HEK293 (cell line): ENCODE measurements at regions not wholly inside any gene's neighbourhood (a gene's known extent, or its start where the extent isn't known, plus 50 kb on each side); places are given as distances from the start of the nearest gene placed in this dataset.

Source experiments
- CTCF ChIA-PET: fragments of 350-600 bp; formaldehyde crosslinking; extraction: SDS; loops from one replicate; lab custom pipeline; 2021; ENCODE audit warnings: antibody characterized with exemption; lab: Yijun Ruan, JAX
- POLR2A ChIA-PET: fragments of 300-600 bp; formaldehyde crosslinking; extraction: SDS; loops from one replicate; lab custom pipeline; 2020; ENCODE audit warnings: antibody characterized with exemption, inconsistent platforms; lab: Yijun Ruan, JAX
- H3K27ac ChIP-seq: fragments of 200-500 bp; sonication (Bioruptor generic); 2 replicates; pipeline ENCODE4 v1.5.1; 2014; ENCODE audit warnings: low read depth, low read length, control low read depth, inconsistent platforms; ENCODE audit errors: extremely low read depth
- H3K36me3 ChIP-seq, 2 experiments: fragments of 200-500 bp in 1 of 2; sonication (Bioruptor generic) in 1 of 2; 1 replicate in 1 of 2; 2 replicates in 1 of 2; pipeline ENCODE4 v1.5.1; 2014 to 2017; ENCODE audit warnings: inconsistent platforms in 2 of 2, low read length in 2 of 2; ENCODE audit not compliant: control insufficient read depth in 2 of 2, insufficient read depth in 1 of 2
- H3K4me1 ChIP-seq: fragments of 200-500 bp; sonication (Bioruptor generic); 2 replicates; pipeline ENCODE4 v1.5.1; 2014; ENCODE audit warnings: mild to moderate bottlenecking, low read length, inconsistent platforms; ENCODE audit not compliant: control insufficient read depth, insufficient read depth
- H3K4me3 ChIP-seq: 2 replicates; pipeline ENCODE4 v1.5.1; 2011; ENCODE audit warnings: low read depth, mild to moderate bottlenecking, control low read depth, low read length, moderate library complexity
- H3K9me3 ChIP-seq: fragments of 200-500 bp; sonication (Bioruptor generic); 2 replicates; pipeline ENCODE4 v1.5.1; 2014; ENCODE audit warnings: low read depth, low read length, inconsistent platforms; ENCODE audit not compliant: control insufficient read depth, insufficient read depth
- AEBP2 ChIP-seq: fragments of 450-650 bp; formaldehyde crosslinking; IDR thresholded peaks from 2 replicates; pipeline ENCODE4 v1.5.1; 2016; ENCODE audit warnings: missing biosample characterization, missing genetic modification characterization, borderline replicate concordance
- GLIS2 ChIP-seq: fragments of 450-650 bp; formaldehyde crosslinking; IDR thresholded peaks from 2 replicates; pipeline ENCODE4 v1.5.1; 2016; ENCODE audit warnings: missing biosample characterization, missing genetic modification characterization
- YY1 ChIP-seq: fragments of 450-650 bp; formaldehyde crosslinking; IDR thresholded peaks from 2 replicates; pipeline ENCODE4 v1.5.1; 2018; ENCODE audit warnings: missing biosample characterization, missing genetic modification characterization
- ZBTB44 ChIP-seq: fragments of 450-650 bp; IDR thresholded peaks from 2 replicates; pipeline ENCODE4 v1.5.1; 2018; ENCODE audit warnings: missing biosample characterization, mild to moderate bottlenecking, missing genetic modification characterization
- ZBTB49 ChIP-seq: fragments of 450-650 bp; formaldehyde crosslinking; IDR thresholded peaks from 2 replicates; pipeline ENCODE4 v1.5.1; 2016; ENCODE audit warnings: missing biosample characterization, missing genetic modification characterization, low read depth
- ZFP69B ChIP-seq: fragments of 450-650 bp; formaldehyde crosslinking; IDR thresholded peaks from 2 replicates; pipeline ENCODE4 v1.5.1; 2016; ENCODE audit warnings: missing biosample characterization, missing genetic modification characterization
- ZIC2 ChIP-seq: fragments of 450-650 bp; formaldehyde crosslinking; IDR thresholded peaks from 2 replicates; pipeline ENCODE4 v1.5.1; 2016; ENCODE audit warnings: missing biosample characterization, missing genetic modification characterization
- ZNF10 ChIP-seq: fragments of 450-650 bp; formaldehyde crosslinking; IDR thresholded peaks from 2 replicates; pipeline ENCODE4 v1.5.1; 2017; ENCODE audit warnings: missing biosample characterization, missing genetic modification characterization
- ZNF214 ChIP-seq: fragments of 450-650 bp; formaldehyde crosslinking; IDR thresholded peaks from 2 replicates; pipeline ENCODE4 v1.5.1; 2017; ENCODE audit warnings: missing biosample characterization, mild to moderate bottlenecking, missing genetic modification characterization, borderline replicate concordance
- ZNF248 ChIP-seq: fragments of 450-650 bp; formaldehyde crosslinking; IDR thresholded peaks from 2 replicates; pipeline ENCODE4 v1.5.1; 2017; ENCODE audit warnings: missing biosample characterization, missing genetic modification characterization
- ZNF302 ChIP-seq: fragments of 450-650 bp; formaldehyde crosslinking; IDR thresholded peaks from 2 replicates; pipeline ENCODE4 v1.5.1; 2016; ENCODE audit warnings: missing biosample characterization, missing genetic modification characterization, low read depth
- ZNF341 ChIP-seq: fragments of 450-650 bp; formaldehyde crosslinking; IDR thresholded peaks from 2 replicates; pipeline ENCODE4; 2016; ENCODE audit warnings: low read depth, missing biosample characterization, missing genetic modification characterization
- ZNF513 ChIP-seq: fragments of 450-650 bp; IDR thresholded peaks from 2 replicates; pipeline ENCODE4 v1.5.1; 2018; ENCODE audit warnings: missing biosample characterization, missing genetic modification characterization
- ZNF521 ChIP-seq: fragments of 450-650 bp; formaldehyde crosslinking; IDR thresholded peaks from 2 replicates; pipeline ENCODE4 v1.5.1; 2017; ENCODE audit warnings: missing biosample characterization, mild to moderate bottlenecking, missing genetic modification characterization
- ZNF585B ChIP-seq: fragments of 450-650 bp; formaldehyde crosslinking; IDR thresholded peaks from 2 replicates; pipeline ENCODE4 v1.5.1; 2016; ENCODE audit warnings: missing biosample characterization, missing genetic modification characterization
- ZNF596 ChIP-seq: fragments of 450-650 bp; IDR thresholded peaks from 2 replicates; pipeline ENCODE4 v1.5.0; 2018; ENCODE audit warnings: missing biosample characterization, mild to moderate bottlenecking, missing genetic modification characterization, moderate library complexity
- ZNF621 ChIP-seq: fragments of 450-650 bp; formaldehyde crosslinking; IDR thresholded peaks from 2 replicates; pipeline ENCODE4 v1.5.1; 2017; ENCODE audit warnings: missing biosample characterization, missing genetic modification characterization
- ZNF701 ChIP-seq: fragments of 450-650 bp; formaldehyde crosslinking; IDR thresholded peaks from 2 replicates; pipeline ENCODE4 v1.5.1; 2016; ENCODE audit warnings: missing biosample characterization, missing genetic modification characterization
- ZNF776 ChIP-seq: fragments of 450-650 bp; formaldehyde crosslinking; IDR thresholded peaks from 2 replicates; pipeline ENCODE4 v1.5.0; 2017; ENCODE audit warnings: missing biosample characterization, missing genetic modification characterization, borderline replicate concordance
- ZNF791 ChIP-seq: fragments of 450-650 bp; formaldehyde crosslinking; IDR thresholded peaks from 2 replicates; pipeline ENCODE4 v1.5.1; 2016; ENCODE audit warnings: missing biosample characterization, missing genetic modification characterization
- TF ChIP-seq, protein P1 (sequence below): fragments of 450-650 bp; formaldehyde crosslinking; IDR thresholded peaks from 2 replicates; pipeline ENCODE4 v1.5.1; 2016; ENCODE audit warnings: missing biosample characterization, missing genetic modification characterization
- TF ChIP-seq, protein P2 (sequence below): fragments of 450-650 bp; formaldehyde crosslinking; IDR thresholded peaks from 2 replicates; pipeline ENCODE4 v1.5.1; 2017; ENCODE audit warnings: missing biosample characterization, missing genetic modification characterization

DNA sequence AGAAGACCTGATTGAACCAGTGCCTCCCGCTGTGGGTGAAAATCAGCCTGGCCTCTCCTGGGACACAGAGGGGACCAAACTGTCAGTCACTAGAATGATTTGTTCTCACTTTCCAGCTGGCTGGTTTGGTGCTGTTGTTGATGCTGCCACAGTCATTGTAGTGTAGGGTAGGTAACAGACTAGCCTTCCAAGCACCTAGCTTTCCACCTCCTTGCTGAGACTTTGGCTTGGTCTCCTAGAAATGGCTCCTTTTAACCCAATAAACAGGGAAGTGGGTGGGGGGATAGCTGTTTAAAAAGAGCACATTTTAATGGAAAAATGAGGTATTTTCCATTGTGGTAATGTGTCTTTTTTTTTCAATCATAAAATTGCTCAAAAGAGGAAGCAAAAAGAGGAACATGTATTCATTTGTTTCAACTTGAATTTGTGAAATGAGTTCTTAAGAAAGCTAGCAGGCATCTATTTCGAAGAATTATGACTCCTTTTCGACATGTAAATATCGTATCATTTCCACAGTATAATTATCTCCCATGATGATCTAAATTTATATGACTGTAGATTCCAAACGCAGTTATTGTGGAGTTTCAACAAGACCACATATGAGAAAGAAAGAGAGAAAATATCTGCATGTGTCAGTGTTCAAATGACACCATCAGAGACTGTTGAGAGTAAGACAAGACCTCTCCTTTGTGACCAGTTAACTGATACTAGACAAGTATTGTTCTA lies 190.1 kb downstream of the HLX start:
- TF ChIP-seq ZNF701 (tag by site-specific recombination) (no peak), ZBTB49 (tag by site-specific recombination) (no peak), AEBP2 (tag by site-specific recombination) (no peak), ZIC2 (no peak), ZBTB44 (tag by site-specific recombination) (no peak), GLIS2 (no peak), ZNF585B (tag by site-specific recombination) (no peak), ZNF596 (tag by site-specific recombination) (no peak), ZNF248 (tag by site-specific recombination) (no peak), ZNF621 (no peak), ZNF513 (tag by site-specific recombination) (no peak)
- TF ChIP-seq, protein P1, sequence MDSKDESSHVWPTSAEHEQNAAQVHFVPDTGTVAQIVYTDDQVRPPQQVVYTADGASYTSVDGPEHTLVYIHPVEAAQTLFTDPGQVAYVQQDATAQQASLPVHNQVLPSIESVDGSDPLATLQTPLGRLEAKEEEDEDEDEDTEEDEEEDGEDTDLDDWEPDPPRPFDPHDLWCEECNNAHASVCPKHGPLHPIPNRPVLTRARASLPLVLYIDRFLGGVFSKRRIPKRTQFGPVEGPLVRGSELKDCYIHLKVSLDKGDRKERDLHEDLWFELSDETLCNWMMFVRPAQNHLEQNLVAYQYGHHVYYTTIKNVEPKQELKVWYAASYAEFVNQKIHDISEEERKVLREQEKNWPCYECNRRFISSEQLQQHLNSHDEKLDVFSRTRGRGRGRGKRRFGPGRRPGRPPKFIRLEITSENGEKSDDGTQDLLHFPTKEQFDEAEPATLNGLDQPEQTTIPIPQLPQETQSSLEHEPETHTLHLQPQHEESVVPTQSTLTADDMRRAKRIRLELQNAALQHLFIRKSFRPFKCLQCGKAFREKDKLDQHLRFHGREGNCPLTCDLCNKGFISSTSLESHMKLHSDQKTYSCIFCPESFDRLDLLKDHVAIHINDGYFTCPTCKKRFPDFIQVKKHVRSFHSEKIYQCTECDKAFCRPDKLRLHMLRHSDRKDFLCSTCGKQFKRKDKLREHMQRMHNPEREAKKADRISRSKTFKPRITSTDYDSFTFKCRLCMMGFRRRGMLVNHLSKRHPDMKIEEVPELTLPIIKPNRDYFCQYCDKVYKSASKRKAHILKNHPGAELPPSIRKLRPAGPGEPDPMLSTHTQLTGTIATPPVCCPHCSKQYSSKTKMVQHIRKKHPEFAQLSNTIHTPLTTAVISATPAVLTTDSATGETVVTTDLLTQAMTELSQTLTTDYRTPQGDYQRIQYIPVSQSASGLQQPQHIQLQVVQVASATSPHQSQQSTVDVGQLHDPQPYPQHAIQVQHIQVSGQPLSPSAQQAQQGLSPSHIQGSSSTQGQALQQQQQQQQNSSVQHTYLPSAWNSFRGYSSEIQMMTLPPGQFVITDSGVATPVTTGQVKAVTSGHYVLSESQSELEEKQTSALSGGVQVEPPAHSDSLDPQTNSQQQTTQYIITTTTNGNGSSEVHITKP, result no peak
- Histone ChIP-seq H3K4me1 (no peaks in the 10 kb centered on the region), H3K4me3 (no peak overlapping the region), H3K9me3 (no peaks in the 10 kb centered on the region), H3K27ac (no peak overlapping the region), H3K36me3 (no peaks in the 10 kb centered on the region)
- POLR2A ChIA-PET, result no interaction called here
- CTCF ChIA-PET, result interaction anchor here (0.6 to 0.7 kb wide), 2 partner anchors 134 to 157 kb away, joined by 4 to 5 read pairs; no protein-coding TSS in a partner anchor

GRCh38 chr1:221069986-221070385 lies 190.7 kb downstream of the HLX start:
- no peaks in the 10 kb centered on the region for H3K36me3 ChIP-seq
- POLR2A ChIA-PET, result no interaction called here
- no peaks in the 10 kb centered on the region for H3K4me1 ChIP-seq
- no peak overlapping the region for H3K4me3 ChIP-seq
- no peaks in the 10 kb centered on the region for H3K9me3 ChIP-seq
- CTCF ChIA-PET, result interaction anchor here (0.5 kb wide), 1 partner anchor 13 kb away, joined by 3 read pairs; no protein-coding TSS in a partner anchor
- no peak overlapping the region for H3K27ac ChIP-seq
- TF ChIP-seq YY1 (tag by site-specific recombination) (no peak), ZNF214 (tag by site-specific recombination) (no peak), ZNF10 (no peak), ZNF341 (tag by site-specific recombination) (no peak), ZNF791 (tag by site-specific recombination) (no peak), ZNF776 (no peak), ZNF302 (tag by site-specific recombination) (no peak), ZFP69B (tag by site-specific recombination) (no peak), ZNF521 (no peak)
- TF ChIP-seq, protein P2, sequence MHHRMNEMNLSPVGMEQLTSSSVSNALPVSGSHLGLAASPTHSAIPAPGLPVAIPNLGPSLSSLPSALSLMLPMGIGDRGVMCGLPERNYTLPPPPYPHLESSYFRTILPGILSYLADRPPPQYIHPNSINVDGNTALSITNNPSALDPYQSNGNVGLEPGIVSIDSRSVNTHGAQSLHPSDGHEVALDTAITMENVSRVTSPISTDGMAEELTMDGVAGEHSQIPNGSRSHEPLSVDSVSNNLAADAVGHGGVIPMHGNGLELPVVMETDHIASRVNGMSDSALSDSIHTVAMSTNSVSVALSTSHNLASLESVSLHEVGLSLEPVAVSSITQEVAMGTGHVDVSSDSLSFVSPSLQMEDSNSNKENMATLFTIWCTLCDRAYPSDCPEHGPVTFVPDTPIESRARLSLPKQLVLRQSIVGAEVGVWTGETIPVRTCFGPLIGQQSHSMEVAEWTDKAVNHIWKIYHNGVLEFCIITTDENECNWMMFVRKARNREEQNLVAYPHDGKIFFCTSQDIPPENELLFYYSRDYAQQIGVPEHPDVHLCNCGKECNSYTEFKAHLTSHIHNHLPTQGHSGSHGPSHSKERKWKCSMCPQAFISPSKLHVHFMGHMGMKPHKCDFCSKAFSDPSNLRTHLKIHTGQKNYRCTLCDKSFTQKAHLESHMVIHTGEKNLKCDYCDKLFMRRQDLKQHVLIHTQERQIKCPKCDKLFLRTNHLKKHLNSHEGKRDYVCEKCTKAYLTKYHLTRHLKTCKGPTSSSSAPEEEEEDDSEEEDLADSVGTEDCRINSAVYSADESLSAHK (tag by site-specific recombination), result no peak
